ENCODE measurements at regions not wholly inside any gene's neighbourhood (a gene's known extent, or its start where the extent isn't known, plus 50 kb on each side); places are given as distances from the start of the nearest gene placed in this dataset.
"Not testable (repeated sequence)": the region's sequence is repeated elsewhere in the genome, so short reads cannot be mapped to it uniquely, and the experiment has no call there.

GRCh38 chr6:168935628-168936010 lies 318.0 kb downstream of the THBS2 start:
- ChIA-PET POLR2A (no interaction called here), CTCF (no interaction called here)
- Mint-ChIP-seq H3K4me3 (no peak overlapping the region), H3K27me3 (peaks cover 9% of the 10 kb centered on the region), H3K4me1 (no peaks in the 10 kb centered on the region), H3K27ac (no peak overlapping the region), H3K9me3 (ENCODE audit: insufficient read depth) (no peaks in the 10 kb centered on the region)
- Histone ChIP-seq H3K27me3 (replicated peaks in 1 of 4; ENCODE audit: control extremely low read depth in 1 of 4, control insufficient read depth in 3 of 4, insufficient read depth in 4 of 4, low read length in 3 of 4) (peaks cover 0 to 2% (median 0%) of the 10 kb centered on the region in 4 experiments), H3K9ac (ENCODE audit: low read length) (no peak overlapping the region), H4K20me1 (ENCODE audit: control insufficient read depth, insufficient read depth, low read length, poor library complexity, severe bottlenecking) (no peaks in the 10 kb centered on the region), H3K79me2 (ENCODE audit: control insufficient read depth, insufficient read depth, low read length) (no peaks in the 10 kb centered on the region), H3K4me2 (replicated peaks; ENCODE audit: low read depth, low read length, poor library complexity, severe bottlenecking) (no peak overlapping the region), H3K9me3 (ENCODE audit: control extremely low read depth in 1 of 3, control insufficient read depth in 2 of 3, insufficient read depth in 1 of 3, low read length in 2 of 3) (peaks cover 0 to 8% (median 0%) of the 10 kb centered on the region in 3 donors), H3K36me3 (replicated peaks in 1 of 2; ENCODE audit: control extremely low read depth in 1 of 2, control insufficient read depth in 1 of 2, extremely low read depth in 1 of 2, insufficient read depth in 2 of 2, low read length in 1 of 2) (no peaks in the 10 kb centered on the region), H2AFZ (ENCODE audit: insufficient read depth, low read depth, low read length, poor library complexity, severe bottlenecking) (no peak overlapping the region), H3K4me1 (ENCODE audit: control insufficient read depth in 2 of 2, insufficient read depth in 2 of 2, low read length in 2 of 2) (no peaks in the 10 kb centered on the region), H3K4me3 (ENCODE audit: control extremely low read depth in 1 of 5, extremely low read depth in 1 of 5, insufficient read depth in 1 of 5, low read depth in 2 of 5, low read length in 4 of 5) (no peak overlapping the region), H3K27ac (ENCODE audit: low read length in 2 of 2) (no peak overlapping the region)
- WGBS (ENCODE audit: insufficient coverage): 39% methylated on average over 6 of the region's 10 CpGs
- ATAC-seq (ENCODE audit: low read depth) (no peak), DNase-seq (no peak)
- TF ChIP-seq CTCF (IDR thresholded peaks at IDR 0.05) (no peak), EZH2 (IDR thresholded peaks at IDR 0.05; ENCODE audit: borderline replicate concordance, insufficient read depth, low read depth, low read length, poor library complexity, severe bottlenecking) (no peak)
- intact Hi-C loops (cut with micrococcal nuclease): no loop called here

GRCh38 chr6:168934660-168935627 lies 318.7 kb downstream of the THBS2 start:
- no peaks in the 10 kb centered on the region for H3K4me1 ChIP-seq (ENCODE audit: control insufficient read depth in 2 of 2, insufficient read depth in 2 of 2, low read length in 2 of 2)
- no peak overlapping the region for H2AFZ ChIP-seq (ENCODE audit: insufficient read depth, low read depth, low read length, poor library complexity, severe bottlenecking)
- no peak overlapping the region for H3K27ac Mint-ChIP-seq
- H3K4me3 ChIP-seq (ENCODE audit: control extremely low read depth in 1 of 5, extremely low read depth in 1 of 5, insufficient read depth in 1 of 5, low read depth in 2 of 5, low read length in 4 of 5): no peak overlapping the region
- no peak for TF ChIP-seq EZH2 (IDR thresholded peaks at IDR 0.05; ENCODE audit: borderline replicate concordance, insufficient read depth, low read depth, low read length, poor library complexity, severe bottlenecking)
- no peaks in the 10 kb centered on the region for H3K4me1 Mint-ChIP-seq
- intact Hi-C loops (cut with micrococcal nuclease): no loop called here
- H3K9me3 ChIP-seq (ENCODE audit: control extremely low read depth in 1 of 3, control insufficient read depth in 2 of 3, insufficient read depth in 1 of 3, low read length in 2 of 3): peaks cover 0 to 8% (median 0%) of the 10 kb centered on the region in 3 donors
- no peaks in the 10 kb centered on the region for H3K36me3 ChIP-seq (replicated peaks in 1 of 2; ENCODE audit: control extremely low read depth in 1 of 2, control insufficient read depth in 1 of 2, extremely low read depth in 1 of 2, insufficient read depth in 2 of 2, low read length in 1 of 2)
- H4K20me1 ChIP-seq (ENCODE audit: control insufficient read depth, insufficient read depth, low read length, poor library complexity, severe bottlenecking): no peaks in the 10 kb centered on the region
- ATAC-seq (ENCODE audit: low read depth) (no peak), DNase-seq (no peak)
- no peak overlapping the region for H3K4me3 Mint-ChIP-seq
- H3K9ac ChIP-seq (ENCODE audit: low read length): no peak overlapping the region
- no peak overlapping the region for H3K4me2 ChIP-seq (replicated peaks; ENCODE audit: low read depth, low read length, poor library complexity, severe bottlenecking)
- WGBS (ENCODE audit: insufficient coverage): 33% methylated on average over 19 of the region's 25 CpGs
- H3K27ac ChIP-seq (ENCODE audit: low read length in 2 of 2): no peak overlapping the region
- H3K27me3 Mint-ChIP-seq: peaks cover 9% of the 10 kb centered on the region
- no peaks in the 10 kb centered on the region for H3K79me2 ChIP-seq (ENCODE audit: control insufficient read depth, insufficient read depth, low read length)
- ChIA-PET POLR2A (no interaction called here), CTCF (no interaction called here)
- H3K27me3 ChIP-seq (replicated peaks in 1 of 4; ENCODE audit: control extremely low read depth in 1 of 4, control insufficient read depth in 3 of 4, insufficient read depth in 4 of 4, low read length in 3 of 4): peaks cover 0 to 2% (median 0%) of the 10 kb centered on the region in 4 experiments
- no peaks in the 10 kb centered on the region for H3K9me3 Mint-ChIP-seq (ENCODE audit: insufficient read depth)

GRCh38 chr6:168932171-168932570 lies 321.5 kb downstream of the THBS2 start:
- H3K79me2 ChIP-seq (ENCODE audit: control insufficient read depth, insufficient read depth, low read length); H3K4me1 ChIP-seq (ENCODE audit: control insufficient read depth in 2 of 2, insufficient read depth in 2 of 2, low read length in 2 of 2); DNase-seq; ATAC-seq (ENCODE audit: low read depth); H3K9me3 ChIP-seq (ENCODE audit: control extremely low read depth in 1 of 3, control insufficient read depth in 2 of 3, insufficient read depth in 1 of 3, low read length in 2 of 3); POLR2A ChIA-PET; H3K4me2 ChIP-seq (replicated peaks; ENCODE audit: low read depth, low read length, poor library complexity, severe bottlenecking); H3K27me3 ChIP-seq (replicated peaks in 1 of 4; ENCODE audit: control extremely low read depth in 1 of 4, control insufficient read depth in 3 of 4, insufficient read depth in 4 of 4, low read length in 3 of 4); H3K4me1 Mint-ChIP-seq; H3K4me3 Mint-ChIP-seq; H3K36me3 ChIP-seq (replicated peaks in 1 of 2; ENCODE audit: control extremely low read depth in 1 of 2, control insufficient read depth in 1 of 2, extremely low read depth in 1 of 2, insufficient read depth in 2 of 2, low read length in 1 of 2); H3K27me3 Mint-ChIP-seq; H3K27ac ChIP-seq (ENCODE audit: low read length in 2 of 2); H4K20me1 ChIP-seq (ENCODE audit: control insufficient read depth, insufficient read depth, low read length, poor library complexity, severe bottlenecking); intact Hi-C loops (cut with micrococcal nuclease); H3K9ac ChIP-seq (ENCODE audit: low read length); CTCF ChIA-PET; H2AFZ ChIP-seq (ENCODE audit: insufficient read depth, low read depth, low read length, poor library complexity, severe bottlenecking); H3K4me3 ChIP-seq (ENCODE audit: control extremely low read depth in 1 of 5, extremely low read depth in 1 of 5, insufficient read depth in 1 of 5, low read depth in 2 of 5, low read length in 4 of 5); H3K27ac Mint-ChIP-seq; H3K9me3 Mint-ChIP-seq (ENCODE audit: insufficient read depth): not testable (repeated sequence)
- 82% methylated on average over 7 of the region's 16 CpGs for WGBS (ENCODE audit: insufficient coverage)

Data from B cell (primary cell).